HFFc6 (cell line): ENCODE measurements at regions not wholly inside any gene's neighbourhood (a gene's known extent, or its start where the extent isn't known, plus 50 kb on each side); places are given as distances from the start of the nearest gene placed in this dataset.

Experiments
- DNase-seq: peaks from one replicate; pipeline ENCODE4 v3.0.0-alpha.2; 2018
- H3K27ac Mint-ChIP-seq: 2 replicates; pipeline ENCODE4 v1.8.0; 2020; ENCODE audit warnings: mild to moderate bottlenecking, mixed read lengths
- H3K27me3 Mint-ChIP-seq: 2 replicates; pipeline ENCODE4 v1.8.0; 2021; ENCODE audit warnings: mild to moderate bottlenecking, moderate library complexity, mixed read lengths; ENCODE audit not compliant: insufficient read depth
- H3K36me3 Mint-ChIP-seq: 2 replicates; pipeline ENCODE4 v1.8.0; 2021; ENCODE audit warnings: low read depth, mixed read lengths
- H3K4me1 Mint-ChIP-seq: 2 replicates; pipeline ENCODE4 v1.8.0; 2020; ENCODE audit warnings: low read depth, mixed read lengths
- H3K4me3 Mint-ChIP-seq: 2 replicates; pipeline ENCODE4 v1.8.0; 2020; ENCODE audit warnings: mild to moderate bottlenecking, moderate library complexity, mixed read lengths
- H3K9me3 Mint-ChIP-seq: 2 replicates; pipeline ENCODE4 v1.8.0; 2020; ENCODE audit warnings: mild to moderate bottlenecking, mixed read lengths
- TF ChIP-seq, protein P1 (sequence below): fragments of 200-600 bp; sonication (generic); IDR thresholded peaks from 2 replicates; pipeline ENCODE4 v1.5.0; 2021; ENCODE audit warnings: antibody characterized with exemption, mild to moderate bottlenecking

DNA sequence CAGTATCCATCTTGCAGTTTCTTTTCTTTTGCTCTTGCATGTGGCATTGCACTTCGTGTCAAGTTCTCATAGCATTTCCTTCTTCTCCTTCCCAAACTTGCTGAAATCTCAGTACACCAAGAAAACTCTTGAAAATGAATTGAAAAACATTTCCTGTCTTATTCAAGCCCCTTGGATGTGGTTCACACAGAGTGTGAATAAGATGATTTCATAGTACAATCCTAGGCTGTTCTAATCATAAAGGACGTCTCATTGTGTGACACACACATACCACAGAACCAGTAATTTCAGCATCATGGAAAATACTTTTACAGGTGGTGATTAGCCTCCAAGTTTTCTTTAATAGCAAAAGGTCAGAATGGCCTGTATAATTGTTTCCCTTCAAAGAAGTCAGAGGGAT is 121.6 kb upstream of the AADACL2 start:
- Mint-ChIP-seq H3K4me1 (no peaks in the 10 kb centered on the region), H3K27me3 (no peaks in the 10 kb centered on the region), H3K9me3 (no peaks in the 10 kb centered on the region), H3K27ac (no peak overlapping the region), H3K36me3 (no peaks in the 10 kb centered on the region), H3K4me3 (no peak overlapping the region)
- TF ChIP-seq, protein P1, sequence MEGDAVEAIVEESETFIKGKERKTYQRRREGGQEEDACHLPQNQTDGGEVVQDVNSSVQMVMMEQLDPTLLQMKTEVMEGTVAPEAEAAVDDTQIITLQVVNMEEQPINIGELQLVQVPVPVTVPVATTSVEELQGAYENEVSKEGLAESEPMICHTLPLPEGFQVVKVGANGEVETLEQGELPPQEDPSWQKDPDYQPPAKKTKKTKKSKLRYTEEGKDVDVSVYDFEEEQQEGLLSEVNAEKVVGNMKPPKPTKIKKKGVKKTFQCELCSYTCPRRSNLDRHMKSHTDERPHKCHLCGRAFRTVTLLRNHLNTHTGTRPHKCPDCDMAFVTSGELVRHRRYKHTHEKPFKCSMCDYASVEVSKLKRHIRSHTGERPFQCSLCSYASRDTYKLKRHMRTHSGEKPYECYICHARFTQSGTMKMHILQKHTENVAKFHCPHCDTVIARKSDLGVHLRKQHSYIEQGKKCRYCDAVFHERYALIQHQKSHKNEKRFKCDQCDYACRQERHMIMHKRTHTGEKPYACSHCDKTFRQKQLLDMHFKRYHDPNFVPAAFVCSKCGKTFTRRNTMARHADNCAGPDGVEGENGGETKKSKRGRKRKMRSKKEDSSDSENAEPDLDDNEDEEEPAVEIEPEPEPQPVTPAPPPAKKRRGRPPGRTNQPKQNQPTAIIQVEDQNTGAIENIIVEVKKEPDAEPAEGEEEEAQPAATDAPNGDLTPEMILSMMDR = no peak
- DNase-seq = no peak

DNA sequence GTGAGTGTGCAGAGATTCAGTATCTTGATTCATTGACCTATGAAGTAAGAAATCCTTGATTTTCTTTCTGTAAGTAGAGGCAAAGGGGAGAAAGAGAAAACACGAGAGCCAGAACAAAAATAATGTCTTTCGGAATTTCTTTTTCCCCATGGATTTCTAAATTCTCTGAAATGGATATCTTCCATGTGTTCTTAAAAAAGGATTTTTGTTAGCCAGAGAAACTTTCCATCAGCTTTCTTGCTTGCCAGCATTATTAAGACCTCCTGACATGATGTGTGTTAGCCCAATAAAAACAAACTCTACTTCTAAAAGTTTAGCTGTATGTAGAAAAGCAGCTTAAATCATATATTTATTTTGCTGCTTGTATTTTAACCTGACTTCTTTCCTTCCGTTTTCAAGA is 122.3 kb upstream of the AADACL2 start:
- TF ChIP-seq, protein P1 = no peak
- no peak for DNase-seq
- H3K4me1 Mint-ChIP-seq = no peaks in the 10 kb centered on the region
- no peak overlapping the region for H3K27ac Mint-ChIP-seq
- H3K4me3 Mint-ChIP-seq = no peak overlapping the region
- no peaks in the 10 kb centered on the region for H3K36me3 Mint-ChIP-seq
- 0 out of 2 replicates have a peak, but pooled peaks cover 2% of the 10 kb centered on the region for H3K27me3 Mint-ChIP-seq
- no peaks in the 10 kb centered on the region for H3K9me3 Mint-ChIP-seq

DNA sequence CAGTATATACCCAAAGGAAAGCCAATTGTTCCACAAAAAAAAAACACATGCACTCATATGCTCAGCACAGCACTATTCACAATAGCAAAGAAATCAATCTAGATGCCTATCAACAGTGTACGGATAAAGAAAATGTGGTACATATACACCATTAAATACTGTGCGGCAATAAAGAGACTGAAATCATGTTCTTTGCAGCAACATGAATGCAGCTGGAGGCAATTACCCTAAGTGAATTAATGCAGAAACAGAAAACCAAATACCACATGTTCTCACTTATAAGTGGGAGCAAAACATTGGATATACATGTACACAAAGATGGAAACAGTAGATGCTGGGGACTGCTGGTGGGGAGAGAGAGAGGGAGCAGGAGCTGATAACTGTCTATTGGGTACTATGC is 124.2 kb upstream of the AADACL2 start:
- H3K4me1 Mint-ChIP-seq = no peaks in the 10 kb centered on the region
- no peak for DNase-seq
- no peaks in the 10 kb centered on the region for H3K36me3 Mint-ChIP-seq
- peaks cover 2% of the 10 kb centered on the region; the same call in 1 of the 2 replicates for H3K27me3 Mint-ChIP-seq
- TF ChIP-seq, protein P1 = no peak
- H3K27ac Mint-ChIP-seq = no peak overlapping the region
- H3K9me3 Mint-ChIP-seq = no peaks in the 10 kb centered on the region
- H3K4me3 Mint-ChIP-seq = no peak overlapping the region

DNA sequence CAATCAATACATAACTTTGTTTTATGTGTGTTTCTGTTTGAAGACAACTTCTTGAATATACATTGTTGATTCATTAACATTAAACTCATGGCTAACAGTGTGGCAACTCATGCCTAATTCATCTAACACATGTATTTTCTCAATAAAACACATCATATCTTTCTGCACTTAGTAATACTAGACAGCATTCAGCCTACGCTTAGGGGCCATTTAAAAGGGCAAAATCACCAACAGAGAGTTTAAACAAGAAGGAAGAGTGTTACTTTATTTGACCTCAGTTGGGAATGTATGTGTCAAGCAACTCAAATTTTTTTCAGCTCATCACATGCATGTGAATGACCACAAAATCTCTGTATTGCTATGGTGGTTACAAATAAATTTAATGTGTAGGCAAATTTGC is 128.8 kb upstream of the AADACL2 start:
- no peak overlapping the region for H3K4me3 Mint-ChIP-seq
- no peak for DNase-seq
- no peaks in the 10 kb centered on the region for H3K4me1 Mint-ChIP-seq
- no peak overlapping the region for H3K27ac Mint-ChIP-seq
- H3K9me3 Mint-ChIP-seq = no peaks in the 10 kb centered on the region
- H3K27me3 Mint-ChIP-seq = peaks cover 2% of the 10 kb centered on the region
- TF ChIP-seq, protein P1 = no peak
- H3K36me3 Mint-ChIP-seq = no peaks in the 10 kb centered on the region

DNA sequence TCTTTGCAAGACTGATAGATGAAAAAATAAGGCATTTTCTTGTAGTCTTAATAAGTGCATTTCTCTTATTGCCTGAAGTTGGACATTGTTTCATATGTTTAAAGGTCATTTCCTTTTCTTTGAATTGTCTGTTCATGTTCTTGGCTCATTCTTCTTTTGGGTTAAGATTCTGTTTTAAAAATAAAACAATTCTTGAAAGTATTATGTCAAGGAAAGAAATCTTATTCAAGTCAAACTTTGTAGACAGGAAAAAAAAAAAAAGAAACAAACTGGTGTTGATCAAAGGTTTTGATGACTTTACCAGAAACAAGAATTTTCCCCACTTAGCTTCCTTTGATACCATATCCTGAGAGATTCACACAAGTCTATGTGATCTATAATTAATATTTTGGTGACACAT is 132.9 kb upstream of the AADACL2 start:
- H3K27ac Mint-ChIP-seq = no peak overlapping the region
- H3K4me1 Mint-ChIP-seq = no peaks in the 10 kb centered on the region
- H3K9me3 Mint-ChIP-seq = no peaks in the 10 kb centered on the region
- no peaks in the 10 kb centered on the region for H3K36me3 Mint-ChIP-seq
- H3K4me3 Mint-ChIP-seq = no peak overlapping the region
- TF ChIP-seq, protein P1 = no peak
- peaks cover 2% of the 10 kb centered on the region for H3K27me3 Mint-ChIP-seq
- DNase-seq = no peak

DNA sequence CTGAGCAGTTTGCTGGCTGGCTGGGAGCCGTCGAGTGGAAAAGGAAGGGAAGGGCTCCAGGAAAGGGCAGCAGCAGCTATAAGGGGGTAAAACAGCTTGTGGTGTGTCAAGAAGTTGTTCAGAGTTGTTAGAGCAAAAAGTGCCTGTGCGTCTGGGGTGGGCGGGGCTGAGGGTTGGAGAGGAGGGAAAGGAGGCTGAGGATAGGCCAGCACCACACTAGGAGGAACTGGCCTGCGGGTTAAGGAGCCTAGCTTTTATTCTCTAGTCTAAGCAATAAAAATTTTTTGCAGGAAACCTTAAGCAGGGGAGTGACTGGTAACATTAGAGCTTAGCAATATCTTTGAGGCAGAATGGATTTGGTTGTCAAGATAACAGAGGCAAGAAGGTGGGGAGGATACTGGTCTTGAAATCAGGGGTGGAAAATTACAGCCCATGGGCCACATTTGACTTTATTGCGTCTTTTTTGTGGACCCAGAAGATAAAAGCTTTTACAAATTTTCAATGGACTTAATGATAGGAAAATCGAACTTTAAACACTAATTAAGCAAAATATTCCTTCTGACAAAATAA is 134.5 kb upstream of the AADACL2 start:
- Mint-ChIP-seq H3K4me3 (no peak overlapping the region), H3K27me3 (peaks cover 2% of the 10 kb centered on the region; the same call in 1 of the 2 replicates), H3K4me1 (no peaks in the 10 kb centered on the region), H3K27ac (no peak overlapping the region), H3K9me3 (no peaks in the 10 kb centered on the region), H3K36me3 (no peaks in the 10 kb centered on the region)
- no peak for DNase-seq
- TF ChIP-seq, protein P1 = no peak
